Hepatocyte (in vitro differentiated cells): ENCODE measurements at regions not wholly inside any gene's neighbourhood (a gene's known extent, or its start where the extent isn't known, plus 50 kb on each side); places are given as distances from the start of the nearest gene placed in this dataset.

Source experiments
- CTCF ChIP-seq: fragments of 200-600 bp; sonication (generic); IDR thresholded peaks from 2 replicates; pipeline ENCODE4 v1.5.1; 2016; ENCODE audit warnings: antibody characterized with exemption, mild to moderate bottlenecking; ENCODE audit not compliant: poor library complexity
- EZH2 ChIP-seq: fragments of 200-600 bp; sonication (generic); IDR thresholded peaks from 2 replicates; pipeline ENCODE4 v1.6.1; 2016; ENCODE audit warnings: antibody characterized with exemption, mild to moderate bottlenecking, borderline replicate concordance

GRCh38 chr4:19557161-19557560, 694.5 kb upstream of the SLIT2 start:
- no peak for TF ChIP-seq CTCF
- no peak for TF ChIP-seq EZH2
